ENCODE measurements at regions not wholly inside any gene's neighbourhood (a gene's known extent, or its start where the extent isn't known, plus 50 kb on each side); places are given as distances from the start of the nearest gene placed in this dataset.

GRCh38 chr1:218957971-218958370 is 215.7 kb upstream of the LYPLAL1 start:
- DNase-seq (ENCODE audit: low read depth), result no peak
- no peak for TF ChIP-seq CTCF (IDR thresholded peaks at IDR 0.05; ENCODE audit: low read depth, low read length)
- TF ChIP-seq POLR2A (IDR thresholded peaks at IDR 0.05; ENCODE audit: extremely low read depth, insufficient read length), result no peak
- TF ChIP-seq MAX (IDR thresholded peaks at IDR 0.05; ENCODE audit: low read depth, low read length), result no peak
- TF ChIP-seq MYC (IDR thresholded peaks at IDR 0.05; ENCODE audit: low read depth, low read length), result no peak

GRCh38 chr1:218959784-218960183 is 213.9 kb upstream of the LYPLAL1 start:
- TF ChIP-seq POLR2A (IDR thresholded peaks at IDR 0.05; ENCODE audit: extremely low read depth, insufficient read length), result no peak
- TF ChIP-seq CTCF (IDR thresholded peaks at IDR 0.05; ENCODE audit: low read depth, low read length), result no peak
- TF ChIP-seq MAX (IDR thresholded peaks at IDR 0.05; ENCODE audit: low read depth, low read length), result no peak
- TF ChIP-seq MYC (IDR thresholded peaks at IDR 0.05; ENCODE audit: low read depth, low read length), result no peak

More at GRCh38 chr1:218957971-218958370, 215.7 kb upstream of the LYPLAL1 start:
- H3K4me3 ChIP-seq (ENCODE audit: low read depth, low read length), result no peak overlapping the region

GRCh38 chr1:218964471-218965185 is 209.1 kb upstream of the LYPLAL1 start:
- DNase-seq (ENCODE audit: low read depth), result no peak
- TF ChIP-seq POLR2A (IDR thresholded peaks at IDR 0.05; ENCODE audit: extremely low read depth, insufficient read length), result no peak
- TF ChIP-seq CTCF (IDR thresholded peaks at IDR 0.05; ENCODE audit: low read depth, low read length), result no peak
- TF ChIP-seq MAX (IDR thresholded peaks at IDR 0.05; ENCODE audit: low read depth, low read length), result no peak
- TF ChIP-seq MYC (IDR thresholded peaks at IDR 0.05; ENCODE audit: low read depth, low read length), result no peak
- H3K4me3 ChIP-seq (ENCODE audit: low read depth, low read length), result no peak overlapping the region

More at GRCh38 chr1:218959784-218960183, 213.9 kb upstream of the LYPLAL1 start:
- no peak for DNase-seq (ENCODE audit: low read depth)
- no peak overlapping the region for H3K4me3 ChIP-seq (ENCODE audit: low read depth, low read length)

- no peak for DNase-seq (ENCODE audit: low read depth)
- no peak for TF ChIP-seq MAX (IDR thresholded peaks at IDR 0.05; ENCODE audit: low read depth, low read length)
- no peak for TF ChIP-seq CTCF (IDR thresholded peaks at IDR 0.05; ENCODE audit: low read depth, low read length)
- no peak for TF ChIP-seq POLR2A (IDR thresholded peaks at IDR 0.05; ENCODE audit: extremely low read depth, insufficient read length)
- no peak for TF ChIP-seq MYC (IDR thresholded peaks at IDR 0.05; ENCODE audit: low read depth, low read length)
- H3K4me3 ChIP-seq (ENCODE audit: low read depth, low read length), result no peak overlapping the region
Measured at GRCh38 chr1:218965821-218966220, 207.9 kb upstream of the LYPLAL1 start.

- TF ChIP-seq POLR2A (IDR thresholded peaks at IDR 0.05; ENCODE audit: extremely low read depth, insufficient read length) (no peak), CTCF (IDR thresholded peaks at IDR 0.05; ENCODE audit: low read depth, low read length) (no peak), MYC (IDR thresholded peaks at IDR 0.05; ENCODE audit: low read depth, low read length) (no peak), MAX (IDR thresholded peaks at IDR 0.05; ENCODE audit: low read depth, low read length) (no peak)
- no peak for DNase-seq (ENCODE audit: low read depth)
- no peak overlapping the region for H3K4me3 ChIP-seq (ENCODE audit: low read depth, low read length)
Measured at GRCh38 chr1:218967254-218967653, 206.4 kb upstream of the LYPLAL1 start.

All from NB4 (cell line).